ENCODE measurements at regions not wholly inside any gene's neighbourhood (a gene's known extent, or its start where the extent isn't known, plus 50 kb on each side); places are given as distances from the start of the nearest gene placed in this dataset.

DNA sequence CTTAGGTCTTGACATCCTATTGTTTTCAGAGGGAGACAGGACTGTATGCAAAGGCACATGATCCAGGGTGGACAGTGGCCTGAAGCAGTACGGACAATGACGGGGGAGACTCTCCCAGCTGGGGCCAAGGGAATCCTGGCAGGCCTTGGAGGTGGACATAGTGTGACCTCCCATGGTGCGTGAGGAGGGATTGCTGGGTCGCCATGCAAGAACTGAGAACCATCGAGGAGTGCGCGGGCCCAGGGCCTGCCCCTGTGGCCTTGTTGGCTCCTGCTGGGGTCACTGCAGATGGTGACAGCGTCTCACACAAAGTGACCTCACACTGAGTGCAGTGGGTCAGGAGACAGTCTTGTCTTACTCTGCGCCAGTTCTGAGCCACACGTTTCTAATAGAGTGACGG lies 192.4 kb downstream of the GADD45G start:
- no peak for DNase-seq

DNA sequence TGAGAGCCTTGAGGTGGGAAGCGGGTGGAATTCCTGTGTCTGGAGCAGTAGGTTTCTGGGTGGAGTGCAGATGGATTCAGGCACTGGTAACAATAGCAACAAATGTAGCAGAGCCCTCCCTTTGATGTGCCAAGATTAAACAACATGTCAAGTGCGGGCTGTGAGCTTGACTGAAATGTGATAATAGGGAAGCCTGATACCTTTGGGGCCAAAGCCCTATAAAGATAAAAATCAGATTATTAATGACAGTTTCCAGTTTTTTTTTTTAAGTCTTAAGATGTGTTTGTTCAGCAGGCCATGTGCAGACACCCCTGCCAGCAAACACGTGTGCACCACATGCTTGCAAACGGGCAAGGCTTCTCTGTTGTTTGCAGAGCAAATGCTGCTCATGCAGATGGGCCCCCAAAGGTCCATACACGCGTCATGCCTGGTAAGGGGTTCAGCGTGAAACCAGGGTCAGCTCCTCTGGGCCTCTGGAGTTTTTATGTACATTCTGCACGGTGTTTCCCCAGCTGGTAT lies 193.2 kb downstream of the GADD45G start:
- DNase-seq = no peak

DNA sequence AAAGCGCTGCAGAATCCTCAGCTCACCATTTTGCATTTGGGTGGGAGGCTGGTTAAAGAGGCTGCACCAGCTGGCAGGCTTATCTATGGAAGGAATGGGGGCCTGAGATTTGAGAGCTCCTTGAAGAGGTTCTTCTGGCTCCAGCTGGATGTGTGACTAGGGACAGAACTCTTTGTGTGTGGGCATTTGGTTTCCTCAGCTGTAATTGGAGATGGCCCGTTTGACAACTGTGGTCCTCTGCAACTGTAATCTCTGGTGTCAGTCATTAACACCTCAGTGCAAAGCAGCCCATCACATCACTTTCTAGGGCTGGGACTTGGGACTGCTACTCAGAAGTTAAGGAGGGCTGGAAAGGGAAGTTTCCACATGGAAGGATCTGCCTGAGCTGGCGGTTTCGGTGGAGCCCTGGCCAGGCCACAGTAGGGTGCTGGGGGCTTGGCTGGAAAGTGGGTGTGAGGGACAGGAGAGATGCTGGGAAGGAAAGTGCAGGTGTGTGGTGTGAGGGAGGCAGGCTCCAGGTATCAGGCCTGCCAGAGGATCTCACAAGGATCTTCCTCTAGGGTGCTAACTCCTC lies 193.8 kb downstream of the GADD45G start:
- DNase-seq = no peak

DNA sequence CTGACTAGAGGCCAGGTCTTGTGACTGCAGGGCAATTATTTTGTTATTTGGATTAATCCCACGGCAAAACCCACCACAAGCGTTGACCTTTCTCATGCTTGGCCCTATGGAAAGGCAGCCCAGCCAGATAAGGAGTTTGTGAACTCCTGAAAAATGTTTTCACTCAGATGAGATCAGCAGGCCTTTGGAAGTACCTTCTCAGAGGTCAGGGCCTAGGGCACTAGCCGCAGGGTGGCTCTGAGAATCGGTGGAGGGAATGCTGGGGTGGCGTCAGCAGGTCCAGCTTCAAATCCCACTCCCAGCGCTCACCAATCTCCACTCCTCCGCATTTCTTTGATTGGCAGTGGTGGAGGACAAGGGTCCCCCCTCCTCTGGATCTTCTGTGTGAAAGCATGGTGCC lies 194.4 kb downstream of the GADD45G start:
- no peak for DNase-seq

DNA sequence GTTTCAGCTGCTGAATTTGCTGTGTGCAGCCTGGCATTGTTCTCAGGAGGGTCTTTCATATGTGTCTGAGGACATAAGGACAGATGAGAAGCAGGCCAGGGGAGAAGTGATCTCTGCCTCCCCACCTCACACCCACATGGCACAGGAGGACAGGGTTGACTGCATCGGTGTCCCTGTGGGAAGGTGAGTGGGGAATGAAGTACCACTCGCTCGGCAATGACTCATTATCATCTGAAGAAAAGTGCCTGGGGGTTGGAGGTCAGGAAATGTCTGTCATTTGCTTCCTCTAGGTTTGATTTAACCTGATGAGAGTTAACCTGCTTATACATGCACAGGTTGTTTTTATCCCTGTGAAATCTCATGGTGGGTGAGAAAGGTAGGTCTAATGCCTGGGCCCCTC lies 195.0 kb downstream of the GADD45G start:
- DNase-seq = no peak

DNA sequence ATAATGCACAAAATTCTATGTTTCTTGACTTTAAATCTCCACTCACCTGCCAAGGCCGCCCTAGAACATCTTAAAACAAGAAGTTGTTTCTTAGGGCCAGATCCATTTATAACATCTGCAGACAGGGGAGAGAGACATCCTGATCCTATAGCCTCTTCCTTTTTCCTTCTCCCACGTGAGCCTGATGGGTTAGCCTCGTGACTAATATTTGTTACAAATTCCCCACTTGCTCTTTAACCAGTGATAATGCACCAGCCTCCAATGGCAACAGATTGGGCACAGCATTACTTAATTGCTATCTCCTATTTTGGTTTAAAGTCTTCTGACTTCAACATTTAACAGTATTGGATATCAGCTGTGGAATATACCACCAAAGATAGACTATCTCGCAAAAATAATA lies 196.5 kb downstream of the GADD45G start:
- no peak for DNase-seq

DNA sequence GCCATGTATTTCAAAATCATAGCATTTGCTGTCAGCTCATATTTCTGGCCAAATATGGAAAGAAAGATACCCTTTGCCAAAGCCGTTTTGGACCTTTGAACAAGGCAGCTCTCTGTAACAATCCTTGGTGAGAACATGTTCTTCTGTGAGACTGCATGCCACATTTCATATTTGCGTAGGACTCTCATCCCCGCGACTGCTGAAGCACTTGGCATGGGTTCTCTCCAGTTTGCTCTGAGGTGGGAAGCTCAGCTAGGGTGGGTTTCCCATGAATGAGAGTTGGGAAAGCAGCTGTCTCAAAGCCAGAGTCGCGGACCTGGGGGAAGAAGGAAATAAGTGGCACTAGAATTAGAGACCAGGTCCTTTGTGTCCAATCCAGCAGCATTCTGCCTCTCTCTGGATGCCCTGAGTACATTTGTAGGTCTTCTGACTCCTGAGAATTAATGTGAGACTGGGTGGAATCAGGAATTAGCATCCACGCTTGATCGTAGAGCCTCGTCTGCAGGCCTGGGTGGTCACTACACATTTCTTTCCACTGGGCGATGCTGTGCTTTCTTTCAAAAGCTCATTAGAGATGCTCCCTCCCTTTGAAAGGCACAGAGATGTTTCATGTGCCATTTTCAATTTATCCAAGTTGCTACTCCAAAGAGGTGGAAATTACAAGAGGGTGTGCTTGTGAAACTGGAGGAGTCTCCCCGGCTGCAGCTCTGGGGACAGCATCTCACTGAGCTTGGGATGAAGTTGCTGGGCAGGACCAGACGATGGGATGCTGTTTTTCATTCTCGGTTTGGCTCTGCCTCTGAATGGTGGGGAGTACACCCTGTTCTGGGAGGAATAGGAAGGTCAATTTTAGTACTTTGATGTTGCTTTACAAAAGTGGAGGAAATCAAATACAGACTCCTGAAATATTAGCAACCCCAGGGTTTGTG lies 197.2 kb downstream of the GADD45G start:
- no peak for DNase-seq

DNA sequence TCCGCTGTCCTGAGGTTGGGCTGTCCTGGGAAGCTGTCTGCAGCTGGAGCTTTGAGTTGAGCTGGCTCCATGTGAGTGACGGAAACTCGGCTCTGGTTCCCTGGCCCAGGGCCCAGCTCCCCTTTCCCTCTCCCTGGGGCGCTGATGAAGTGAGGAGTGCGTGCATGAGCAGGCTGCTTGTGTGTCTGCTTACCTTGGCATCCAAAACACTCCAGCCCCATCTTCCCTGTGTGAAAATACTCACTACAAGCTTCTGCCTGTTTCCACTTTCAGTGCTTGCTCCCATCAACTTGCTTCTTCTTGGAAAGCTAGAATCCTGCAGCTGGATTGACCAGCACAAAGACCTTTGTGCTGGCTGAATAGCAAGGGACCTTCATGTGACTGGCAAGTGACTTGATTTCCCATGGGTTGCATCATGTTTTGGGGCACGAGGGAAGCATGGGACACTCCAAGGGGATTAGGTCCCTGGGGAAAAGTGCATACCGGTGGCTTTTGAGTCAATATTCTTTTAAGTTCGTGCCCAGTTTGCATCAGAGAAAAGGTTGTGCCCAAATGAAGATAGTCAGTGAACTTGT lies 198.1 kb downstream of the GADD45G start:
- no peak for DNase-seq

DNA sequence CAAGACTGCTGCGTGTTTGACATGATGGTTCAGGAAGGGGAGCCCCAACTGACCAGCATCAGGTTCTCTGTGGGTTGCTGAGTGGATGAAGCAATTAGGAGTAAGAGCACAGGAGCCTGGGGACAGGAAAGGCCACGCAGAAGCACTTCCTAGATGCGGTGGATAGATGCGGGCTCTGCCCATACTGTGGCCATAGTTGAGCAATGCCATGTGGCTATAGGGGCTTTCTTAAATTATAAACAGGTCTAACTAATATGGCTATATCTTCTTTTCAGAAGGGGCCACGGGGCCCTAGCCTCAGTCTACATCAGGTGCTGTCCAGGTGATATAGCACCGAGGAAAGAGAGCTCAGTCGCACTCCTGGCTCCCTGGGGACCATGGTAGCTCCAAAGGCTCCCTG lies 198.6 kb downstream of the GADD45G start:
- DNase-seq = no peak

DNA sequence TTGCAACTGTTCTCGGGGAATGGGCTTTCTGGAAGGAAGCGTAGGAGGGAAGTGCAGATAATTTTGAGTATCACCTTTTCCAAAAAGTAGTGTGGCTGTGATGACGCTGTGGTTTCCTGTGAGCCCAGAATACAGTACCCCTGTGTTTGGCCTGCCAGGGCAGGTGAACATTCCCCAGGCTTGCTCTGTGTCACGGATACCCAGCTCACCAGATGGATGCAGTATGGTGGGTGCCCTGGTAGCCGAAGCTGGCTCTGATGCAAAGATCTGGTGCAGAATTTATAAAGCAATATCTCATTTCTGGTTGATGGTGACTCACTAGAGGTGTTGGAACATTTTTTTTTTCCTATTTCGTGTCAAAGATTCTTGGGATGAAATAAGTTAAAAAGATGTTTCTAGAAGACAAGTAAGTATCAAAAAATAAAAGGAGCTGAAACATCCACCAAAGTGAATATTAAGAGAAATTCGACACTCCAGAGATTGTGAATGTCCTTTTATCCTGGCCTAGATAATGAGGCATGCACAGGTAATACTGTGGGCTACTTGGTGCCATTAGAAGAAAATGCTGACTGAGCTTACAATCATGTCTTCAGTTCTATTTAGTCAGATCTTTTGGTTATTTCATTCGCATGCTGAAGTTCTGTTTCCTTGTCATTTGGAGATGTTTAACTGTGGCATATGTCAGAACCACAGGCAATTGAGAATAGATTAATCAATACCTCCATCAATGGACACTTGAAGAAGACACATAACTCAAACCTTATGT lies 200.1 kb downstream of the GADD45G start:
- DNase-seq = no peak

DNA sequence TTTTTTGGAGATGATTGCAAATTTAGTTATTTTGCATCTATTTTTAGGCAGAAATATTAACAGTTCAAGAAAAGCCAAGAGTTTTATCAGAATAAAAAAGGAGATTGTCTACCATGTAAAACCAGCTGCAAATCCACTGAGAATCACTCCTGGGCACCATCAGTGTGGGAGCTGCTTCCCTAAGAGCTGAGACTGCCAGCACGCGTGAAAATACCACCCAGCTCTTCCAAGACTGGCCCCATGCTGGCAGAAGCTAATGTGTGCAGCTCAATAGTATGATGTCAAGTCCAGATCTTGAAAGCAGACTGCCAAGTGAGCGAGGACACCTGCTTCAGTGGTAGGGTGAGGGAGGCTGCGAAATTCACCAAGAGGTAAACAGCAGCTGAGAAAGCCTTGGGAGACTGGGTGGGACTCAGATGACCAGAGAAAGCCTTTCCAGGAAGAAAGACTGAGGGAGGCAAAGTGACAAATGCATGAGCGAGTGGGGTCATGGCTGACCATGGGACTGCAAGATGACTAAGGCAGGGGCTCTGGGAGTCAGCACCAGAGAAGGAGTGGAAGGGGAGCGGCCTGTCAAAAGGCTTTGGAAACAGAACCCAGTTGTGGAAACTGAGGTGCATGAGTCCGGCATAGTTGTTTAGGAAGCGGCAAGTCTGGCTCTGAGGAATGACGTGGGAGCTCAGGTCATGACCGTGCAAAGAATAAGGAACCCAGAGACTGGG lies 200.9 kb downstream of the GADD45G start:
- DNase-seq = no peak

DNA sequence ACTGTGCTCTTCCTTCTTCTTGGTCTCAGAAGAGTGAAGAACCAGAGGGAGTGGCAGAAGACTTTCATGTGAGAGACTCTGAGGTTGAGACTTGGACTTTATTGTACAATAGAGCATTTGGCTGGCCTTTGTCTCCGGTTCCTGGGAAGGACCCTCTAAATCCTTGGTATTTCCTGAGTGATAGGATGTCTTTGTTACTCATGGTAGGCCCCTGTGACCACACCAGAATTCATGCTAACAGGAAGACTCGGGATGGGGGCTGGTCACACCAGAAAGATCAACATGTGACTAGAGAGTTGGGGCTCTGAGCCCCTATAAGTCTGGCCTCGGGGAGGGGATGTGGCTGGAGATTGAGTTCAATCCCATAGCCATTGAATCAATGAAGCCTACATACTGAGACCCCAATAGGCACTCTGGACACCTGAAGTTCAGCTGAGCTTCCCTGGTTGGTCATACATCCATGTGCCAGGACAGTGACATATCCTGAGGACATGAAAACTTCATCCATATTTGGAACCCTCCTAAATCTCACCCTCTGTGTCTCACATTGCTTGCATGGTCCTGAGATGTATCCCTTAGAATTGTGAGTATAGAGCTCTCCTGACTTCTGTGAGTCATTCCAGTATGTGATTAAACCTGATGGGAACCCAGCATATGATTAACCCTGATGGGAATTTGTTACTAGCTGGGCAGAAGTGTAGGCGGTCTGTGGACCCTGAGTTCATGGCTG lies 201.7 kb downstream of the GADD45G start:
- DNase-seq = no peak

DNA sequence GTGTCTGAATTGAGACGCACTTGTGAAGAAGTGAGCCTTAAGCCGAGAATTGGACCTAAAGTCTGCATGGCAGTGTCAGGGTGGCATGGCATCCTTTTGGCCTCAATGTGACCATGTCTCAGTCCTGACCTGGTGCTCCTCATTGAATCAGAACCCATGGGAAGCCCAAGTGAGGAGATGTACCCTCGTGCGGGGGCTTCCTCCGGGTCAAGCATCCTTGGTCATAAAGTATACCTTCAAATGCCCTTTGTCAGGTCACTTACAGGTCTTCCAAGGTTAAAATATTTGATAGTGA lies 202.2 kb downstream of the GADD45G start:
- DNase-seq = no peak

DNA sequence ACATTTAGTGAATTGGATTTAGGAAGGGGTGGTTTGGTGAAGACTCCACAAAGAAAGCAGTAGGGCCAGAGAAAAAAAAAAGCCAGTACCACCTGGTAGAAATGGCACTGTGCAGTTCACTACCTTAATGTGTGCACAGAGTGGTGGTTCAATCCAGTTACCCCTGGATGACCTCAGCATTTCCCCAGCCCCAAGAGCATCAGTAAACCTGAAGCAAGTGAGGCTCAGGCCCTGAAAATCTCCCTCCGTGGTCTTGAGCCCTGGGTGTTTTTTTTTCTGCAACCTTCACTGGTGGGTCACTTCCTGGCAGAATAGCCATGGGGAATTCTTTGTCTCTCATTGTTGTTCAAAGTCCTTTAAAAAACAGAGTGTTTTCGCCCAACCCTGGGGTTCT lies 202.9 kb downstream of the GADD45G start:
- DNase-seq = no peak

DNA sequence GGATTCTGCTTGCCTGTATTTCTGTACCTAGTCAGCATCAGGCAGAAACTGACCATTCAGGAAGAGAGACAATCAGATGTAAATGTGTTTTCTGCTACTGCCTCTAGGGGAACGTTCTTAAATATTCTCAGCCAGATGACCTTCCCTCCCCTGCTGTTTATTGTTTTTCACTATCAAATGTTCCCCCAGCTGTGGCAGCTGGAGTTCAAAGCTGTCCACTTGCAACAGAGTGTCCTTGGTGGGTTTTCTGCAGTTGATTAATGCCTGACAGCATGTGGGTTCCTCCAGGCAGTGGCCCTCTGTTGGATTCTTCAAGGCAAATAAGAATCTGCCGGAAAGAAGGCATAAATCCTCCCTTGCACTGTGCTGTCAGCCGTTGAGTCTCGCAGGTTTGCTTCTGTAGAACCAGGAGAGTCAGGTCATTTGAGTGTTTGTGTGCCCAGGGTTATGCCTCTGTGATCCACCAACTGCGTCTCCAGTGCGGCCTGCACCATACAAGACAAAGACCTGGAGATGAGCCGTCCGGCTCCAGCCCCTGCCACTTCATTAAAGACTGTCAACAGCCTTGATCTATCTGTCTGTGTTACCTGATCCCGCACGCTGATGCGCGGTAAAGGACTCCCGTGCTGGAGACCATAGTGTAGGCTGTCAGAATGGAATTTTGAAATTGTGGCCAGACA lies 203.4 kb downstream of the GADD45G start:
- peak; percentile 26 to 28 for DNase-seq

DNA sequence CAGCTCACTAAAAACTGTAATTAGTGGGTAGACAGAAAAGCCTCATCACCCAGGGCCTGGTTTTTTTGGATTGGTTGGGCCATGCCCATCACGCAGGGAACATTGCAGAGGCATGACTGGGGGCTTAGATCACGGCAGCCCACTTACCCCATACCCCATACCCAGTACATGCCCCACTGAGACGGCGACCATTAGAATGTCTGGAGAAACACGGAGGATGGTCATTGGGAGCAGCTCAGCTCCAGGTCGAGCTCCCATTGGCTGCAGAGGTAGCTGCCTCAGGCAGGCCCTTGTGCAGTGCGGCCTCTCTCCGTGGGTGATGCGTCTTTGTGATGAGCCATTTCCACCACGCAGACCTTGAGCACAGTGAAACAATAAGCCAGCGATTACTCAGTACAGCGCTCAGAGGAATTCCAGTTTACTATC lies 204.0 kb downstream of the GADD45G start:
- DNase-seq = no peak

DNA sequence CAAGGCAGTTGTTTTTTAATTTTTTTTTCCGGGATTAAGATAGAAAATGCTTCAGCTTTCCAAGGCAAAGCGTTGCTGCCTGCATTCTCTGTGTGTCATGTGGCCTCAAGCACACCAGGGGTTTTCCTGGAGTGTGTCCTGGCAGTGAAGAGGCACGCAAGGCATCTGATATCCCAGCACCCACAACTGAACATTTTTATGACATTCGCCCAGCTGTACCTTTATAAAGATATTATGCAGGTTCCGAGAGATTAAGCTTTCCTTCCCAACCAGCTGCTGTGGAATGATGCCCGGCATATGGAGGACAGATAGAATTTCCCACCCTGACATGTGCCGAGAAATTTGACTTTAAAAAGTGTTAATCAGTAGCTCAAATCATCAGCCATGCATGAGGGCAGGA lies 205.6 kb downstream of the GADD45G start:
- no peak for DNase-seq

DNA sequence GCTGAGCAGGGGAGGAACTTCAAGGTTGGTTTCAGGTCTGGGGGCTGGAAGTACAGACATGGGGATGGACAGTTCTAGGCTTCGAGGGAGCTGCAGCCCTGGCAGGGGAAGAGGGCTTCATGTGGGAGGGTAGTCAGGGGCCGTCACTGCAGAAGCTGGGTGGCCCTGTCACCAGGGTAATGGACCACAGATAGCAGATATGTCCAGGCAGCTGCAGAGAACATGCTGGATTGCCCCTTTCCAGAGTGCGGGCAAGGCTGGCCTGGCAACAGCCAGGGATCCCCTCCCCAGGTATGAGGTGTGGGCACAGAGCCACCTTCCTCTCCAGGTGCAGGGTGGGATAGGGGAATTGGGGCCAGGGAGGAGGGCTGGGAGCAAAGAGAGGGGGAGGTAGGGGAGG lies 206.5 kb downstream of the GADD45G start:
- no peak for DNase-seq

DNA sequence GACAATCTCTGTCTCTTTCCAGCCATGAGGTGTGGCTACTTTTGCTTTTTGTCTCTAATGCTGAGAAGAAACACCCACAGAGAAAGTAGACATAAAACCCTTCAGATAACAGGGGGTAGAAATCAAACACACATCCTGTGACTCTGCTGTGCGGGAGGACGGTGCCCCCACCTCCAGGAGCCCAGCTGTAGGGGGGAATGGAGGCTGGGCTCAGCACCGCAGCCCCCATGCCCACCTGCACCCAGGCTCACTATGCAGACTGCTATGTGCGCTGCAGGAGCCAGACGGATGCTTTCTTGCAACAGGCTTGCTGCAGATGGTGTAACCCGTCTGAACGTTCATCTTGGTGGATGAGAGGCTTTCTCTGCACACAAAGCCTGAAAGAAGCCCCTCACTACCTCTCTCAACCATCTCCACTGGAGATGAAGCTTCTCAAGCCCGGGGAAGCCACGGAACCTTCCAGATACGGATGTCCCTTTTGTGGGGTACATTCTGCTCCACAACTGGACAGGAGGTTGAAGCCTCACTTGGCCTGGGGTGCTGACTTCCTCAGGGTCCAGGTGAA lies 207.2 kb downstream of the GADD45G start:
- DNase-seq = no peak

DNA sequence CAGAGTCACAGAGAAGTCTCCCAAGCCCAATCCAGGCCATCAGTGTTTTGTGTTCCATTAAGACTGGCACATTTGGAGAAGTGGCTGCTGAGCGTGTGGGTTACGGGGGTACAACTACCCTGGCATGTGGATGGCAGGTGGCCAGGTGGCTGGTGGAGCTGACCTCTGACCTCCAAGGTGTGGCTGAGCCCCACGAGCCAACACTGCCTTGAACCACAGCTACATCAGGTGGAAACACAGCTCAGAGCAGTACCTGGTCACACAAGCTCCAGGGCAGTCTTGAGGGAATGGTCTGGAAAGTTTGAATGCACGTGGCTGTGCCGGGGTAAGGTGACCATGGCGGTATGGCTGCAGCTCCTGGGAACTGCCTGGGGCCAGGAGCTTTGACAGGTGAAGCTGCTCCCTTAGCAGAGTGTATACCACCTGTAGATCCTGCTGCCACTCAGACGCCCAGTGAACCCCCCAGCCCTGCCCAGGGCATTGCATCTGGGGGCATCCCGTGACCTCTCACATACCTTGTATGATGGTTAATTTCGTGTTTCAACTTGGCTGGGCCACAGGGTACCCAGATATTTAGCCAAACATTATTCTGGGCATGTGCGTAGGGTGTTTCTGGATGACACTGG lies 207.9 kb downstream of the GADD45G start:
- DNase-seq = no peak

DNA sequence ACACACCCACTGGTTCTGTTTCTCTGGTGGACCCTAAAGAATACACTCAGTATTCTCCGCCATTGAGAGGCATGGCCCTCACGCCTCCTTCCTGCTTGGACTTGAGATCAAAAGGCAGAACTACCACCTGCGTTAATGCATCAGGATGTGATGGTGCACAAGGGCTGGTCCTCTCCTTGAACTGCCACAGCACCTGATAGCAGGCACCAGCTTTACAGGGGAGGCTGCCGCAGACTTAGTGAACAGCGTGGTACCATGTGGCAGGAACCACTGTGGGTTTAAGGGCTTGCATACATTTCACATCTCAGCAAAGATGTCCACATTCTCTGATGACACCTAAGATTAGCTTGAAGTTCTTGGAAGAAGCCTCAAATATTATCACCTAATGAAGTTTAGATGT lies 208.7 kb downstream of the GADD45G start:
- no peak for DNase-seq

All from NCI-H187 (cell line).